HL-60 (cell line): ENCODE measurements at regions not wholly inside any gene's neighbourhood (a gene's known extent, or its start where the extent isn't known, plus 50 kb on each side); places are given as distances from the start of the nearest gene placed in this dataset.

Experiments used
- DNase-seq, 2 experiments: peaks; one replicate each; pipeline ENCODE4 v3.0.0-alpha.2; 2010 to 2020; ENCODE audit warnings: low read depth in 1 of 2, low spot score in 1 of 2
- H3K27ac ChIP-seq: fragments of 250-450 bp; sonication (Bioruptor Pico); replicated peaks from 2 replicates; pipeline ENCODE4 v1.5.1; 2020; ENCODE audit warnings: mild to moderate bottlenecking, moderate library complexity
- H3K27me3 ChIP-seq: fragments of 250-450 bp; sonication (Bioruptor Pico); 2 replicates; pipeline ENCODE4 v1.5.1; 2021; ENCODE audit warnings: mild to moderate bottlenecking, moderate library complexity; ENCODE audit not compliant: insufficient read depth, poor library complexity, severe bottlenecking
- H3K4me3 ChIP-seq: replicated peaks from 2 replicates; pipeline ENCODE4 v1.5.1; 2011; ENCODE audit warnings: mild to moderate bottlenecking, control low read depth, low read length; ENCODE audit not compliant: insufficient read depth
- CTCF ChIP-seq: IDR thresholded peaks from one replicate; pipeline ENCODE4 v1.5.1; 2011; ENCODE audit warnings: low read length, control low read depth, inconsistent platforms; ENCODE audit not compliant: insufficient read depth
- GABPA ChIP-seq: IDR thresholded peaks from 2 replicates; pipeline ENCODE4 v1.6.1; 2012; ENCODE audit warnings: low read depth
- POLR2AphosphoS5 ChIP-seq: IDR thresholded peaks from 2 replicates; pipeline ENCODE4 v1.6.1; 2012; ENCODE audit warnings: low read depth
- REST ChIP-seq: IDR thresholded peaks from 2 replicates; pipeline ENCODE4 v1.6.1; 2012; ENCODE audit warnings: low read depth; ENCODE audit not compliant: insufficient replicate concordance
- SPI1 ChIP-seq: IDR thresholded peaks from 2 replicates; pipeline ENCODE4 v1.6.1; 2012; ENCODE audit warnings: low read depth, mild to moderate bottlenecking, borderline replicate concordance

GRCh38 chr10:100677290-100677945, 68.0 kb upstream of the PAX2 start:
- Histone ChIP-seq H3K27ac (no peak overlapping the region), H3K4me3 (no peak overlapping the region), H3K27me3 (peaks cover 46% of the 10 kb centered on the region)
- TF ChIP-seq SPI1 (no peak), REST (no peak), GABPA (no peak), CTCF (no peak), POLR2AphosphoS5 (no peak)
- no peak for DNase-seq

- no peak overlapping the region for H3K4me3 ChIP-seq
- TF ChIP-seq REST (no peak), POLR2AphosphoS5 (no peak), CTCF (no peak), GABPA (no peak), SPI1 (no peak)
- no peak overlapping the region for H3K27ac ChIP-seq
- H3K27me3 ChIP-seq, result peaks cover 46% of the 10 kb centered on the region
- no peak for DNase-seq
Observed at GRCh38 chr10:100679327-100679726, 66.1 kb upstream of the PAX2 start.

GRCh38 chr10:100683004-100683403, 62.4 kb upstream of the PAX2 start:
- Histone ChIP-seq H3K27ac (no peak overlapping the region), H3K27me3 (peaks cover 67% of the 10 kb centered on the region), H3K4me3 (no peak overlapping the region)
- TF ChIP-seq CTCF (no peak), POLR2AphosphoS5 (no peak), SPI1 (no peak), GABPA (no peak), REST (no peak)
- DNase-seq, result no peak
